CD4-positive, alpha-beta T cell treated with Interleukin-12 subunit alpha and Interleukin-12 subunit beta, for 1 hour (primary cell): ENCODE measurements at regions not wholly inside any gene's neighbourhood (a gene's known extent, or its start where the extent isn't known, plus 50 kb on each side); places are given as distances from the start of the nearest gene placed in this dataset.

Source experiments
- DNase-seq: peaks from one replicate; pipeline ENCODE4 v3.0.0-alpha.2; 2020

- DNase-seq = no peak
These were observed 65.2 kb upstream of the RNU6ATAC start for GRCh38 chr9:134229466-134230091.

- DNase-seq = no peak
These were observed 66.0 kb upstream of the RNU6ATAC start for GRCh38 chr9:134230092-134230941.

- DNase-seq = no peak
These were observed 66.6 kb upstream of the RNU6ATAC start for GRCh38 chr9:134230942-134231325.

- no peak for DNase-seq
These were observed 67.0 kb upstream of the RNU6ATAC start for GRCh38 chr9:134231330-134231745.

GRCh38 chr9:134231767-134232166 lies 67.4 kb upstream of the RNU6ATAC start:
- DNase-seq = no peak

GRCh38 chr9:134233022-134233421 lies 68.7 kb upstream of the RNU6ATAC start:
- DNase-seq = no peak

- no peak for DNase-seq
These were observed 69.8 kb upstream of the RNU6ATAC start for GRCh38 chr9:134234001-134234660.

GRCh38 chr9:134234687-134235359 lies 70.5 kb upstream of the RNU6ATAC start:
- no peak for DNase-seq

- no peak for DNase-seq
These were observed 71.0 kb upstream of the RNU6ATAC start for GRCh38 chr9:134235366-134235765.

GRCh38 chr9:134236001-134236421 lies 71.6 kb upstream of the RNU6ATAC start:
- DNase-seq = no peak

- no peak for DNase-seq
These were observed 72.7 kb upstream of the RNU6ATAC start for GRCh38 chr9:134236935-134237629.

GRCh38 chr9:134237630-134238265 lies 73.4 kb upstream of the RNU6ATAC start:
- DNase-seq = no peak

GRCh38 chr9:134239130-134239903 lies 75.0 kb upstream of the RNU6ATAC start:
- no peak for DNase-seq

- DNase-seq = no peak
These were observed 75.6 kb upstream of the RNU6ATAC start for GRCh38 chr9:134239939-134240338.

GRCh38 chr9:134240361-134240760 lies 76.0 kb upstream of the RNU6ATAC start:
- no peak for DNase-seq

- DNase-seq = no peak
These were observed 78.3 kb upstream of the RNU6ATAC start for GRCh38 chr9:134242706-134243105.

- peak; percentile 48 for DNase-seq
These were observed 79.6 kb upstream of the RNU6ATAC start for GRCh38 chr9:134243778-134244467.

- no peak for DNase-seq
These were observed 80.8 kb upstream of the RNU6ATAC start for GRCh38 chr9:134245179-134245578.

- DNase-seq = no peak
These were observed 78.2 kb upstream of the RXRA start for GRCh38 chr9:134247918-134248631.
